IMR-90 (cell line): ENCODE measurements at regions not wholly inside any gene's neighbourhood (a gene's known extent, or its start where the extent isn't known, plus 50 kb on each side); places are given as distances from the start of the nearest gene placed in this dataset.

Experiments
- ATAC-seq: fragments of 200-7000 bp; cut with Tn5 transposase; 2 replicates; pipeline ENCODE4 v1.9.1; 2020; ENCODE audit warnings: low read depth, mild to moderate bottlenecking, moderate library complexity
- BruUV-seq: library from RNA; stranded (reverse); fragments of 400-500 nt; replicated peaks from 2 replicates; lab custom pipeline; 2021; lab: Mats Ljungman, UMichigan
- CTCF ChIA-PET: fragments of 300-600 bp; formaldehyde crosslinking; extraction: SDS; loops from one replicate; lab custom pipeline; 2021; ENCODE audit warnings: antibody characterized with exemption; lab: Yijun Ruan, JAX
- POLR2A ChIA-PET: fragments of 300-600 bp; sonication (Branson Sonifier 250); formaldehyde crosslinking; loops from one replicate; lab custom pipeline; 2022; ENCODE audit warnings: antibody characterized with exemption; ENCODE audit not compliant: unreplicated experiment; lab: Charles Lee
- DNase-seq: peaks from one replicate; pipeline ENCODE4 v3.0.0; 2013
- H2AFZ ChIP-seq: replicated peaks from 2 replicates; pipeline ENCODE3; 2013; ENCODE audit warnings: low read length, mild to moderate bottlenecking; ENCODE audit not compliant: poor library complexity
- H2AK5ac ChIP-seq: 2 replicates; pipeline ENCODE4 v1.6.1; 2013; ENCODE audit warnings: low read depth, low read length, inconsistent platforms
- H2AK9ac ChIP-seq: replicated peaks from 2 replicates; pipeline ENCODE3; 2013; ENCODE audit warnings: mild to moderate bottlenecking, low read depth, low read length, moderate library complexity; ENCODE audit not compliant: poor library complexity
- H2BK120ac ChIP-seq: 2 replicates; pipeline ENCODE4 v1.6.1; 2013; ENCODE audit warnings: low read depth, low read length, inconsistent platforms
- H2BK15ac ChIP-seq: 3 replicates; pipeline ENCODE4 v1.6.1; 2013; ENCODE audit warnings: low read depth, low read length, inconsistent platforms
- H2BK20ac ChIP-seq: 2 replicates; pipeline ENCODE4 v1.6.1; 2013; ENCODE audit warnings: low read depth, mild to moderate bottlenecking, inconsistent platforms, low read length, moderate library complexity
- H2BK5ac ChIP-seq: 2 replicates; pipeline ENCODE4 v1.6.1; 2013; ENCODE audit warnings: mild to moderate bottlenecking, low read depth, low read length, inconsistent platforms; ENCODE audit not compliant: poor library complexity, severe bottlenecking
- H3K14ac ChIP-seq: replicated peaks from 2 replicates; pipeline ENCODE4 v1.6.1; 2013; ENCODE audit warnings: low read depth, low read length, inconsistent platforms
- H3K18ac ChIP-seq: 2 replicates; pipeline ENCODE4 v1.6.1; 2013; ENCODE audit warnings: low read depth, low read length, control low read depth
- H3K23ac ChIP-seq: 2 replicates; pipeline ENCODE4 v1.6.1; 2013; ENCODE audit warnings: low read depth, low read length, inconsistent platforms
- H3K27ac ChIP-seq: 2 replicates; pipeline ENCODE4 v1.5.1; 2013; ENCODE audit warnings: mild to moderate bottlenecking, control low read depth, low read length; ENCODE audit not compliant: insufficient read depth
- H3K27me3 ChIP-seq: 2 replicates; pipeline ENCODE4 v1.6.1; 2013; ENCODE audit warnings: low read length; ENCODE audit not compliant: control insufficient read depth, insufficient read depth
- H3K36me3 ChIP-seq: 2 replicates; pipeline ENCODE4 v1.6.1; 2013; ENCODE audit warnings: low read length, mixed read lengths; ENCODE audit not compliant: control insufficient read depth, insufficient read depth
- H3K4ac ChIP-seq: 2 replicates; pipeline ENCODE4 v1.6.1; 2013; ENCODE audit warnings: low read depth, low read length, inconsistent platforms
- H3K4me1 ChIP-seq: 2 replicates; pipeline ENCODE4 v1.6.1; 2013; ENCODE audit warnings: low read length, mixed read lengths; ENCODE audit not compliant: control insufficient read depth, insufficient read depth
- H3K4me2 ChIP-seq: 2 replicates; pipeline ENCODE4 v1.6.1; 2013; ENCODE audit warnings: low read depth, mild to moderate bottlenecking, control low read depth, low read length, moderate library complexity
- H3K4me3 ChIP-seq: 2 replicates; pipeline ENCODE4 v1.5.1; 2013; ENCODE audit warnings: low read depth, mild to moderate bottlenecking, control low read depth, low read length, moderate library complexity; ENCODE audit not compliant: insufficient read depth
- H3K56ac ChIP-seq: 2 replicates; pipeline ENCODE4 v1.6.1; 2013; ENCODE audit warnings: low read length, inconsistent platforms; ENCODE audit not compliant: insufficient read depth; ENCODE audit errors: extremely low read depth
- H3K79me1 ChIP-seq, 2 experiments: 2 replicates each; pipeline ENCODE4 v1.6.1; 2013; ENCODE audit warnings: low read length in 2 of 2, inconsistent platforms in 1 of 2, low read depth in 1 of 2
- H3K9ac ChIP-seq: 2 replicates; pipeline ENCODE4 v1.6.1; 2013; ENCODE audit warnings: low read depth, low read length, control low read depth
- H3K9me1 ChIP-seq: 2 replicates; pipeline ENCODE4 v1.6.1; 2013; ENCODE audit warnings: low read length, inconsistent platforms; ENCODE audit not compliant: insufficient read depth
- H3K9me3 ChIP-seq: 2 replicates; pipeline ENCODE4 v1.6.1; 2013; ENCODE audit warnings: low read length; ENCODE audit not compliant: control insufficient read depth, insufficient read depth
- H4K20me1 ChIP-seq: 2 replicates; pipeline ENCODE4 v1.6.1; 2013; ENCODE audit warnings: low read length, inconsistent platforms; ENCODE audit not compliant: insufficient read depth
- H4K5ac ChIP-seq: 2 replicates; pipeline ENCODE4 v1.6.1; 2013; ENCODE audit warnings: mild to moderate bottlenecking, low read depth, low read length, control low read depth
- H4K8ac ChIP-seq, 2 experiments: 2 replicates each; pipeline ENCODE4 v1.6.1; 2013; ENCODE audit warnings: low read depth in 2 of 2, low read length in 2 of 2, control low read depth in 1 of 2, inconsistent platforms in 1 of 2
- H4K91ac ChIP-seq: 2 replicates; pipeline ENCODE4 v1.6.1; 2013; ENCODE audit warnings: low read depth, low read length, inconsistent platforms; ENCODE audit not compliant: insufficient read depth
- BHLHE40 ChIP-seq: fragments of 150-350 bp; IDR thresholded peaks from 2 replicates; pipeline ENCODE4 v1.6.1; 2016; ENCODE audit warnings: mild to moderate bottlenecking, low read depth, low read length
- CEBPB ChIP-seq: IDR thresholded peaks from 2 replicates; pipeline ENCODE4 v1.6.1; 2012; ENCODE audit warnings: low read depth, low read length, improper control_type of control experiment
- CHD1 ChIP-seq: IDR thresholded peaks from 2 replicates; pipeline ENCODE4 v1.6.1; 2012; ENCODE audit warnings: low read depth, low read length, improper control_type of control experiment
- CTCF ChIP-seq: conservative IDR thresholded peaks from 2 replicates; pipeline ENCODE4 v1.5.1; 2012; ENCODE audit warnings: mild to moderate bottlenecking, low read depth, low read length, improper control_type of control experiment
- ELK1 ChIP-seq: fragments of 150-350 bp; IDR thresholded peaks from 2 replicates; pipeline ENCODE4 v1.6.1; 2016; ENCODE audit warnings: low read depth, mild to moderate bottlenecking, low read length, moderate library complexity, borderline replicate concordance
- FOS ChIP-seq: fragments of 150-350 bp; IDR thresholded peaks from 2 replicates; pipeline ENCODE4 v1.6.1; 2016; ENCODE audit warnings: low read depth, low read length
- MAFK ChIP-seq: IDR thresholded peaks from 2 replicates; pipeline ENCODE4 v1.6.1; 2012; ENCODE audit warnings: low read depth, low read length, improper control_type of control experiment
- MAZ ChIP-seq: IDR thresholded peaks from 2 replicates; pipeline ENCODE4 v1.6.1; 2012; ENCODE audit warnings: low read depth, mild to moderate bottlenecking, low read length, improper control_type of control experiment, moderate library complexity, borderline replicate concordance
- MXI1 ChIP-seq: IDR thresholded peaks from 2 replicates; pipeline ENCODE4 v1.6.1; 2012; ENCODE audit warnings: low read depth, mild to moderate bottlenecking, low read length, moderate library complexity, borderline replicate concordance
- NFE2L2 ChIP-seq: fragments of 150-350 bp; IDR thresholded peaks from 2 replicates; pipeline ENCODE4 v1.6.1; 2016; ENCODE audit warnings: low read depth, mild to moderate bottlenecking, low read length
- POLR2A ChIP-seq: IDR thresholded peaks from 2 replicates; pipeline ENCODE4 v1.6.1; 2012; ENCODE audit warnings: mild to moderate bottlenecking, low read depth, low read length
- RAD21 ChIP-seq: IDR thresholded peaks from 2 replicates; pipeline ENCODE4 v1.6.1; 2012; ENCODE audit warnings: low read length, improper control_type of control experiment
- RCOR1 ChIP-seq: IDR thresholded peaks from 2 replicates; pipeline ENCODE4 v1.6.1; 2012; ENCODE audit warnings: mild to moderate bottlenecking, low read length, improper control_type of control experiment; ENCODE audit not compliant: insufficient replicate concordance
- RFX5 ChIP-seq: IDR thresholded peaks from 2 replicates; pipeline ENCODE4 v1.8.0; 2012; ENCODE audit warnings: low read depth, mild to moderate bottlenecking, low read length, moderate library complexity
- SMC3 ChIP-seq: fragments of 150-350 bp; IDR thresholded peaks from 2 replicates; pipeline ENCODE4 v1.6.1; 2016; ENCODE audit warnings: low read depth, mild to moderate bottlenecking, antibody characterized with exemption, low read length, moderate library complexity
- USF2 ChIP-seq: fragments of 150-350 bp; IDR thresholded peaks from 2 replicates; pipeline ENCODE4 v1.6.1; 2017; ENCODE audit warnings: mild to moderate bottlenecking, antibody characterized with exemption, low read length, low read depth
- WGBS, 2 experiments: methylation state at CpG; one replicate each; pipeline versions ENCODE4 v1.1.5 to v1.1.7; 2013; ENCODE audit warnings: missing lambda C conversion rate in 2 of 2; ENCODE audit not compliant: insufficient read length in 1 of 2; ENCODE audit errors: extremely low coverage in 2 of 2; 5-methylcytosine and 5-hydroxymethylcytosine counted together
- dilution Hi-C: fragments of 300-500 bp; cut with HindIII; formaldehyde crosslinking; loops from one replicate; pipeline ENCODE4 v1.14.3; 2018; ENCODE audit warnings: low sequenced_read_pairs; ENCODE audit not compliant: unreplicated experiment
- in situ Hi-C: fragments of 300-500 bp; cut with MboI; formaldehyde crosslinking; loops from 3 replicates; pipeline ENCODE4 v1.14.3; 2019; ENCODE audit warnings: low sequenced_read_pairs, inconsistent platforms, mixed read lengths
- intact Hi-C: fragments of 100-400 bp; cut with micrococcal nuclease; formaldehyde crosslinking; loops from 2 replicates; pipeline ENCODE4 v1.10.0; 2022

- Histone ChIP-seq H3K36me3 (no peaks in the 10 kb centered on the region), H3K23ac (no peak overlapping the region), H3K9me1 (no peaks in the 10 kb centered on the region), H2AK9ac (no peak overlapping the region), H3K4me3 (no peak overlapping the region), H4K20me1 (no peaks in the 10 kb centered on the region), H2BK120ac (no peak overlapping the region), H3K9me3 (no peaks in the 10 kb centered on the region), H3K4ac (no peak overlapping the region), H3K4me2 (no peak overlapping the region), H2AK5ac (no peak overlapping the region), H3K27ac (no peak overlapping the region), H2AFZ (no peak overlapping the region), H3K9ac (no peak overlapping the region), H3K56ac (no peak overlapping the region), H2BK5ac (no peak overlapping the region), H2BK15ac (no peak overlapping the region), H4K91ac (no peak overlapping the region), H3K27me3 (no peaks in the 10 kb centered on the region), H4K5ac (no peak overlapping the region), H3K18ac (no peak overlapping the region), H3K79me1 (no peaks in the 10 kb centered on the region), H3K14ac (no peak overlapping the region), H3K4me1 (no peaks in the 10 kb centered on the region), H2BK20ac (no peak overlapping the region), H4K8ac (no peak overlapping the region)
- TF ChIP-seq MAZ = no peak
- no peak for TF ChIP-seq CHD1
- no peak for TF ChIP-seq CEBPB
- TF ChIP-seq NFE2L2 = no peak
- no peak for TF ChIP-seq POLR2A
- TF ChIP-seq RCOR1 = no peak
- no peak for TF ChIP-seq RAD21
- no peak for TF ChIP-seq BHLHE40
- TF ChIP-seq ELK1 = no peak
- TF ChIP-seq USF2 = no peak
- no peak for TF ChIP-seq MAFK
- TF ChIP-seq MXI1 = no peak
- TF ChIP-seq FOS = no peak
- no peak for TF ChIP-seq CTCF
- no peak for TF ChIP-seq SMC3
- no peak for TF ChIP-seq RFX5
- DNase-seq (no peak), ATAC-seq (no peak)
- no TSS peak for BruUV-seq
- intact Hi-C loops (no loop called here), in situ Hi-C loops (no loop called here), dilution Hi-C loops (no loop called here)
- no CpG with 5 or more reads among the region's 2 CpGs for WGBS, 2 experiments
- ChIA-PET POLR2A (no interaction called here), CTCF (no interaction called here)
These were observed 135.9 kb upstream of the MARCHF11 start for GRCh38 chr5:16315501-16315900.
